ENCODE measurements at regions not wholly inside any gene's neighbourhood (a gene's known extent, or its start where the extent isn't known, plus 50 kb on each side); places are given as distances from the start of the nearest gene placed in this dataset.
"Not testable (repeated sequence)": the region's sequence is repeated elsewhere in the genome, so short reads cannot be mapped to it uniquely, and the experiment has no call there.

GRCh38 chr13:52582962-52583361 is 59.3 kb upstream of the HNRNPA1L2 start:
- TF ChIP-seq, protein P1, sequence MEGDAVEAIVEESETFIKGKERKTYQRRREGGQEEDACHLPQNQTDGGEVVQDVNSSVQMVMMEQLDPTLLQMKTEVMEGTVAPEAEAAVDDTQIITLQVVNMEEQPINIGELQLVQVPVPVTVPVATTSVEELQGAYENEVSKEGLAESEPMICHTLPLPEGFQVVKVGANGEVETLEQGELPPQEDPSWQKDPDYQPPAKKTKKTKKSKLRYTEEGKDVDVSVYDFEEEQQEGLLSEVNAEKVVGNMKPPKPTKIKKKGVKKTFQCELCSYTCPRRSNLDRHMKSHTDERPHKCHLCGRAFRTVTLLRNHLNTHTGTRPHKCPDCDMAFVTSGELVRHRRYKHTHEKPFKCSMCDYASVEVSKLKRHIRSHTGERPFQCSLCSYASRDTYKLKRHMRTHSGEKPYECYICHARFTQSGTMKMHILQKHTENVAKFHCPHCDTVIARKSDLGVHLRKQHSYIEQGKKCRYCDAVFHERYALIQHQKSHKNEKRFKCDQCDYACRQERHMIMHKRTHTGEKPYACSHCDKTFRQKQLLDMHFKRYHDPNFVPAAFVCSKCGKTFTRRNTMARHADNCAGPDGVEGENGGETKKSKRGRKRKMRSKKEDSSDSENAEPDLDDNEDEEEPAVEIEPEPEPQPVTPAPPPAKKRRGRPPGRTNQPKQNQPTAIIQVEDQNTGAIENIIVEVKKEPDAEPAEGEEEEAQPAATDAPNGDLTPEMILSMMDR (IDR thresholded peaks at IDR 0.05): not testable (repeated sequence)
- not testable (repeated sequence) for TF ChIP-seq CHD2 (IDR thresholded peaks at IDR 0.05; ENCODE audit: low read length, partially characterized antibody); TP53 (CRISPR knock-in tag; IDR thresholded peaks at IDR 0.05); EP300 (IDR thresholded peaks at IDR 0.05); POLR2A (IDR thresholded peaks at IDR 0.05; ENCODE audit: low read length)
- TF ChIP-seq, protein P2, sequence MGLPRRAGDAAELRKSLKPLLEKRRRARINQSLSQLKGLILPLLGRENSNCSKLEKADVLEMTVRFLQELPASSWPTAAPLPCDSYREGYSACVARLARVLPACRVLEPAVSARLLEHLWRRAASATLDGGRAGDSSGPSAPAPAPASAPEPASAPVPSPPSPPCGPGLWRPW (IDR thresholded peaks at IDR 0.05): not testable (repeated sequence)
